ENCODE measurements at regions not wholly inside any gene's neighbourhood (a gene's known extent, or its start where the extent isn't known, plus 50 kb on each side); places are given as distances from the start of the nearest gene placed in this dataset.

GRCh38 chr4:100063355-100063754, 113.3 kb upstream of the H2AZ1 start:
- DNase-seq (ENCODE audit: low read depth), result no peak
- no peak overlapping the region for H3K4me3 ChIP-seq (ENCODE audit: low read depth, low read length)
- no peak for TF ChIP-seq CTCF (IDR thresholded peaks at IDR 0.05; ENCODE audit: low read depth, low read length, missing control alignments)

GRCh38 chr4:100062921-100063320, 112.8 kb upstream of the H2AZ1 start:
- DNase-seq (ENCODE audit: low read depth), result no peak
- H3K4me3 ChIP-seq (ENCODE audit: low read depth, low read length), result no peak overlapping the region
- no peak for TF ChIP-seq CTCF (IDR thresholded peaks at IDR 0.05; ENCODE audit: low read depth, low read length, missing control alignments)

- TF ChIP-seq CTCF (IDR thresholded peaks at IDR 0.05; ENCODE audit: low read depth, low read length, missing control alignments), result no peak
- H3K4me3 ChIP-seq (ENCODE audit: low read depth, low read length), result no peak overlapping the region
- DNase-seq (ENCODE audit: low read depth), result no peak
These were observed 111.8 kb upstream of the H2AZ1 start for GRCh38 chr4:100061835-100062234.

- H3K4me3 ChIP-seq (ENCODE audit: low read depth, low read length), result no peak overlapping the region
- DNase-seq (ENCODE audit: low read depth), result no peak
- no peak for TF ChIP-seq CTCF (IDR thresholded peaks at IDR 0.05; ENCODE audit: low read depth, low read length, missing control alignments)
These were observed 110.8 kb upstream of the H2AZ1 start for GRCh38 chr4:100060765-100061416.

- no peak overlapping the region for H3K4me3 ChIP-seq (ENCODE audit: low read depth, low read length)
- no peak for DNase-seq (ENCODE audit: low read depth)
- no peak for TF ChIP-seq CTCF (IDR thresholded peaks at IDR 0.05; ENCODE audit: low read depth, low read length, missing control alignments)
These were observed 109.4 kb upstream of the H2AZ1 start for GRCh38 chr4:100059467-100059866.

- TF ChIP-seq CTCF (IDR thresholded peaks at IDR 0.05; ENCODE audit: low read depth, low read length, missing control alignments), result no peak
- no peak for DNase-seq (ENCODE audit: low read depth)
- H3K4me3 ChIP-seq (ENCODE audit: low read depth, low read length), result no peak overlapping the region
These were observed 106.6 kb upstream of the H2AZ1 start for GRCh38 chr4:100056701-100057100.

GRCh38 chr4:100054071-100054470, 104.0 kb upstream of the H2AZ1 start:
- no peak for DNase-seq (ENCODE audit: low read depth)
- TF ChIP-seq CTCF (IDR thresholded peaks at IDR 0.05; ENCODE audit: low read depth, low read length, missing control alignments), result no peak
- H3K4me3 ChIP-seq (ENCODE audit: low read depth, low read length), result no peak overlapping the region

Data from GM12864 (cell line).